ENCODE measurements at regions not wholly inside any gene's neighbourhood (a gene's known extent, or its start where the extent isn't known, plus 50 kb on each side); places are given as distances from the start of the nearest gene placed in this dataset.

DNA sequence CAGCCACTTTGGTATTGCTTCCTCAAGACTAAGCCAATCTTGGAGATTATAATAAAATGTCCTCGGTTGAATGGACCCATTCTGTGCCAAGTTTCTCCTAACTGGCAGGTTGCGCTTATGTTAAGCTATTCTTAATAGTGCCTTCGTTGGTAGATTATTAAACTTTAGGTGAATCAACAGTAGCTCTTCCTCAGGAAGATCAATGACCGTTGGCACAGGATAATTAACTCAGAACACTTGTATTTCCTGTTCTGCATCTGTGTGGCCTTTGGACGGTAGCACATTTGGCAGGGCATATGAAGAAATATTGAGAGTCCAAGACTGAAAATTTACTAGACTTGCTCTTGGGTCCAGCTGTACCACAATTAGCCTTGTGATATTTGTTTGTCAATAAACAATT is 402.9 kb downstream of the MLLT3 start:
- Histone ChIP-seq H3K27ac (ENCODE audit: low read length) (no peak overlapping the region), H3K36me3 (ENCODE audit: control insufficient read depth in 2 of 2, insufficient read depth in 2 of 2, low read length in 2 of 2) (no peaks in the 10 kb centered on the region), H3K4me3 (ENCODE audit: low read length in 2 of 2) (no peak overlapping the region), H3K9ac (ENCODE audit: low read length in 2 of 2) (no peak overlapping the region), H3K4me1 (ENCODE audit: control insufficient read depth, insufficient read depth, low read length) (no peaks in the 10 kb centered on the region), H3K27me3 (ENCODE audit: control insufficient read depth in 1 of 2, insufficient read depth in 2 of 2, low read length in 2 of 2) (no peaks in the 10 kb centered on the region), H3K9me3 (ENCODE audit: control insufficient read depth in 2 of 2, low read length in 2 of 2) (no peaks in the 10 kb centered on the region)

DNA sequence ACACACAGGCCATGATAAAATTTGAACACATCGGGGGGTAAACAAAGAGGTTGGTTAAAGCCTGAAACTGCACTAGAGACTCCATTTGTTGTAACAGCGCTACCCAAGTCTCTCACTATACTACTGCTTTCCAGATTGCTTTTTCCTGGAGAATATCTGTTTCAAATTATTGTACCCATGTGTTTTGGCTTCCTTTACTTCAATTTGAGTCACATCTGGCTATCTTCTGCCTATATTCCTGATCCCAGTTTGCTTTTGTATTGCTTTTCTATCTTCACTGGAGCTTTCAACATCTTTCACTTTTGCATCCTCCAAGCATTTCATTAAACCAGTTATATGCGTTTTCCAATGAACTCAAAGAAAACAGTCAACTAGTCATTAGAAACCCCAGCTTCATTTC is 404.7 kb downstream of the MLLT3 start:
- Histone ChIP-seq H3K4me1 (ENCODE audit: control insufficient read depth, insufficient read depth, low read length) (no peaks in the 10 kb centered on the region), H3K27ac (ENCODE audit: low read length) (no peak overlapping the region), H3K27me3 (ENCODE audit: control insufficient read depth in 1 of 2, insufficient read depth in 2 of 2, low read length in 2 of 2) (no peaks in the 10 kb centered on the region), H3K9ac (ENCODE audit: low read length in 2 of 2) (no peak overlapping the region), H3K4me3 (ENCODE audit: low read length in 2 of 2) (no peak overlapping the region), H3K9me3 (ENCODE audit: control insufficient read depth in 2 of 2, low read length in 2 of 2) (no peaks in the 10 kb centered on the region), H3K36me3 (ENCODE audit: control insufficient read depth in 2 of 2, insufficient read depth in 2 of 2, low read length in 2 of 2) (no peaks in the 10 kb centered on the region)

- H3K36me3 ChIP-seq (ENCODE audit: control insufficient read depth in 2 of 2, insufficient read depth in 2 of 2, low read length in 2 of 2) = no peaks in the 10 kb centered on the region
- no peak overlapping the region for H3K9ac ChIP-seq (ENCODE audit: low read length in 2 of 2)
- no peaks in the 10 kb centered on the region for H3K9me3 ChIP-seq (ENCODE audit: control insufficient read depth in 2 of 2, low read length in 2 of 2)
- no peak overlapping the region for H3K27ac ChIP-seq (ENCODE audit: low read length)
- H3K27me3 ChIP-seq (ENCODE audit: control insufficient read depth in 1 of 2, insufficient read depth in 2 of 2, low read length in 2 of 2) = no peaks in the 10 kb centered on the region
- no peak overlapping the region for H3K4me3 ChIP-seq (ENCODE audit: low read length in 2 of 2)
- no peaks in the 10 kb centered on the region for H3K4me1 ChIP-seq (ENCODE audit: control insufficient read depth, insufficient read depth, low read length)
Measured at GRCh38 chr9:20216438-20216837, 405.9 kb downstream of the MLLT3 start.

- Histone ChIP-seq H3K4me1 (ENCODE audit: control insufficient read depth, insufficient read depth, low read length) (no peaks in the 10 kb centered on the region), H3K27ac (ENCODE audit: low read length) (no peak overlapping the region), H3K27me3 (ENCODE audit: control insufficient read depth in 1 of 2, insufficient read depth in 2 of 2, low read length in 2 of 2) (no peaks in the 10 kb centered on the region), H3K4me3 (ENCODE audit: low read length in 2 of 2) (no peak overlapping the region), H3K36me3 (ENCODE audit: control insufficient read depth in 2 of 2, insufficient read depth in 2 of 2, low read length in 2 of 2) (no peaks in the 10 kb centered on the region), H3K9ac (ENCODE audit: low read length in 2 of 2) (no peak overlapping the region), H3K9me3 (ENCODE audit: control insufficient read depth in 2 of 2, low read length in 2 of 2) (no peaks in the 10 kb centered on the region)
Measured at GRCh38 chr9:20215552-20215951, 406.7 kb downstream of the MLLT3 start.

DNA sequence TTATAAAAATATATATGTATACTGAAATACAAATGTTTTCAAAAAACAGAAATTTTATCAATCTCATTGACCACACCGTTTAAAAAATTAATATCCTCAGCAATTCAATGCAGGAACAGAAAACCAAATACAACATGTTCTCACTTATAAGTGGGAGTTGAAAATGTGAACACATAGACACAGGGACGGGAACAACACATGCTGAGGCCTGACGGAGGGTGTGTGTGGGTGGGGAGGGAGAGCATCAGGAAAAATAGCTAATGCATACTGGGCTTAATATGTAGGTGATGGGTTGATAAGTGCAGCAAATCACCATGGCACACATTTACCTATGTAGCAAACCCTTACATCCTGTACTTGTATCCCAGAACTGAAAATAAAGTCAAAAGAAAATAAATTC is 409.5 kb downstream of the MLLT3 start:
- Histone ChIP-seq H3K27ac (ENCODE audit: low read length) (no peak overlapping the region), H3K27me3 (ENCODE audit: control insufficient read depth in 1 of 2, insufficient read depth in 2 of 2, low read length in 2 of 2) (no peaks in the 10 kb centered on the region)

GRCh38 chr9:20209391-20210340 is 412.6 kb downstream of the MLLT3 start:
- Histone ChIP-seq H3K4me3 (ENCODE audit: low read length in 2 of 2) (no peak overlapping the region), H3K9me3 (ENCODE audit: control insufficient read depth in 2 of 2, low read length in 2 of 2) (no peaks in the 10 kb centered on the region), H3K36me3 (ENCODE audit: control insufficient read depth in 2 of 2, insufficient read depth in 2 of 2, low read length in 2 of 2) (no peaks in the 10 kb centered on the region), H3K9ac (ENCODE audit: low read length in 2 of 2) (no peak overlapping the region), H3K27ac (ENCODE audit: low read length) (no peak overlapping the region), H3K27me3 (ENCODE audit: control insufficient read depth in 1 of 2, insufficient read depth in 2 of 2, low read length in 2 of 2) (no peaks in the 10 kb centered on the region), H3K4me1 (ENCODE audit: control insufficient read depth, insufficient read depth, low read length) (no peaks in the 10 kb centered on the region)

More for the DNA sequence above, 409.5 kb downstream of the MLLT3 start:
- Histone ChIP-seq H3K9me3 (ENCODE audit: control insufficient read depth in 2 of 2, low read length in 2 of 2) (no peaks in the 10 kb centered on the region), H3K9ac (ENCODE audit: low read length in 2 of 2) (no peak overlapping the region), H3K4me1 (ENCODE audit: control insufficient read depth, insufficient read depth, low read length) (no peaks in the 10 kb centered on the region), H3K36me3 (ENCODE audit: control insufficient read depth in 2 of 2, insufficient read depth in 2 of 2, low read length in 2 of 2) (no peaks in the 10 kb centered on the region), H3K4me3 (ENCODE audit: low read length in 2 of 2) (no peak overlapping the region)

GRCh38 chr9:20208961-20209371 is 413.3 kb downstream of the MLLT3 start:
- Histone ChIP-seq H3K4me1 (ENCODE audit: control insufficient read depth, insufficient read depth, low read length) (no peaks in the 10 kb centered on the region), H3K27ac (ENCODE audit: low read length) (no peak overlapping the region), H3K4me3 (ENCODE audit: low read length in 2 of 2) (no peak overlapping the region), H3K36me3 (ENCODE audit: control insufficient read depth in 2 of 2, insufficient read depth in 2 of 2, low read length in 2 of 2) (no peaks in the 10 kb centered on the region), H3K9ac (ENCODE audit: low read length in 2 of 2) (no peak overlapping the region), H3K27me3 (ENCODE audit: control insufficient read depth in 1 of 2, insufficient read depth in 2 of 2, low read length in 2 of 2) (no peaks in the 10 kb centered on the region), H3K9me3 (ENCODE audit: control insufficient read depth in 2 of 2, low read length in 2 of 2) (no peaks in the 10 kb centered on the region)

DNA sequence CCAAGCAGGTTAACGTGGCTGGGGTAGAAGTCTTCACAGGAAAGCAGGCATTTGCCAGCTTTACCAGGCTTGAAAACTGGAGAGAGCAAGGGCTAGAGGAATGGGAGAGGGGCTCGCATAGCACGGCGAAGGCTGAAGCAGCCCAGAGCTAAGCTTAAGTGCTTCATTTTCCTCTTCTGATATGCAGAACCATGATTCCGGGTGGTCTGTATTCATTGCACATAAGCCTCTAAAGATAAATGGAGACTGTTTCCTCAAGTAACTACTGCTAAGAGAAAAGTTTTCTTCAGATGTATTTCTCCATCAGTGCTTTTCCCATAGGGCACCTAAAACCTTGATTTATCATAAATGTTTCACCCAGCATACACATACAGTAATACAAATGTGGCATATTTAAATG is 414.1 kb downstream of the MLLT3 start:
- Histone ChIP-seq H3K4me1 (ENCODE audit: control insufficient read depth, insufficient read depth, low read length) (no peaks in the 10 kb centered on the region), H3K9ac (ENCODE audit: low read length in 2 of 2) (no peak overlapping the region), H3K27ac (ENCODE audit: low read length) (no peak overlapping the region), H3K36me3 (ENCODE audit: control insufficient read depth in 2 of 2, insufficient read depth in 2 of 2, low read length in 2 of 2) (no peaks in the 10 kb centered on the region), H3K4me3 (ENCODE audit: low read length in 2 of 2) (no peak overlapping the region), H3K9me3 (ENCODE audit: control insufficient read depth in 2 of 2, low read length in 2 of 2) (no peaks in the 10 kb centered on the region), H3K27me3 (ENCODE audit: control insufficient read depth in 1 of 2, insufficient read depth in 2 of 2, low read length in 2 of 2) (no peaks in the 10 kb centered on the region)

- no peaks in the 10 kb centered on the region for H3K9me3 ChIP-seq (ENCODE audit: control insufficient read depth in 2 of 2, low read length in 2 of 2)
- no peak overlapping the region for H3K9ac ChIP-seq (ENCODE audit: low read length in 2 of 2)
- no peaks in the 10 kb centered on the region for H3K36me3 ChIP-seq (ENCODE audit: control insufficient read depth in 2 of 2, insufficient read depth in 2 of 2, low read length in 2 of 2)
- H3K4me3 ChIP-seq (ENCODE audit: low read length in 2 of 2) = no peak overlapping the region
- H3K4me1 ChIP-seq (ENCODE audit: control insufficient read depth, insufficient read depth, low read length) = no peaks in the 10 kb centered on the region
- no peaks in the 10 kb centered on the region for H3K27me3 ChIP-seq (ENCODE audit: control insufficient read depth in 1 of 2, insufficient read depth in 2 of 2, low read length in 2 of 2)
- no peak overlapping the region for H3K27ac ChIP-seq (ENCODE audit: low read length)
Measured at GRCh38 chr9:20207176-20207575, 415.1 kb downstream of the MLLT3 start.

DNA sequence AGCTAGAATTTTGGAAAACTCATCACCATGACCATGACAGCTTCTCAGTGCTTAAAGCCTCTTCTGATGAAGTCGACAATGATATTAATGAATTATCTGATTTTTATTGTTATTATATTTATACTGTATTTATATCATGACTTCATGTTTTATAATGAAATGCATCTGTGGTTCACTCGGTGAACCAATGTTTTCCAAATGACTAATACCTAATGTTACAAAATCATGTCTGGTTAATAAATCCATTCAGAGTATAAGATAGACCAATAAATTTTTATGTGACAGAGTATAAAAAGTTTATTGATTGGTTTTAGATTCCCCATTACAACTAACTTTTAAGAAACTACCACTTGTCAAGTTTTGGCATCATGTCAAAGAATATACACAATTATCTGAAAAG is 416.5 kb downstream of the MLLT3 start:
- Histone ChIP-seq H3K4me3 (ENCODE audit: low read length in 2 of 2) (no peak overlapping the region), H3K27ac (ENCODE audit: low read length) (no peak overlapping the region), H3K9me3 (ENCODE audit: control insufficient read depth in 2 of 2, low read length in 2 of 2) (no peaks in the 10 kb centered on the region), H3K36me3 (ENCODE audit: control insufficient read depth in 2 of 2, insufficient read depth in 2 of 2, low read length in 2 of 2) (no peaks in the 10 kb centered on the region), H3K4me1 (ENCODE audit: control insufficient read depth, insufficient read depth, low read length) (no peaks in the 10 kb centered on the region), H3K9ac (ENCODE audit: low read length in 2 of 2) (no peak overlapping the region), H3K27me3 (ENCODE audit: control insufficient read depth in 1 of 2, insufficient read depth in 2 of 2, low read length in 2 of 2) (no peaks in the 10 kb centered on the region)

GRCh38 chr9:20200991-20201431 is 412.2 kb upstream of the SLC24A2 start:
- H3K9ac ChIP-seq (ENCODE audit: low read length in 2 of 2) = no peak overlapping the region
- no peak overlapping the region for H3K27ac ChIP-seq (ENCODE audit: low read length)
- H3K4me1 ChIP-seq (ENCODE audit: control insufficient read depth, insufficient read depth, low read length) = no peaks in the 10 kb centered on the region
- peaks cover 0 to 3% of the 10 kb centered on the region in 2 donors for H3K9me3 ChIP-seq (ENCODE audit: control insufficient read depth in 2 of 2, low read length in 2 of 2)
- H3K36me3 ChIP-seq (ENCODE audit: control insufficient read depth in 2 of 2, insufficient read depth in 2 of 2, low read length in 2 of 2) = no peaks in the 10 kb centered on the region
- no peak overlapping the region for H3K4me3 ChIP-seq (ENCODE audit: low read length in 2 of 2)
- no peaks in the 10 kb centered on the region for H3K27me3 ChIP-seq (ENCODE audit: control insufficient read depth in 1 of 2, insufficient read depth in 2 of 2, low read length in 2 of 2)

All from stomach smooth muscle (tissue), 2 donors.